Neuronal stem cell (in vitro differentiated cells): ENCODE measurements at regions not wholly inside any gene's neighbourhood (a gene's known extent, or its start where the extent isn't known, plus 50 kb on each side); places are given as distances from the start of the nearest gene placed in this dataset.
"Not testable (repeated sequence)": the region's sequence is repeated elsewhere in the genome, so short reads cannot be mapped to it uniquely, and the experiment has no call there.

Source experiments
- DNase-seq: peaks from one replicate; pipeline ENCODE4 v3.0.0-alpha.2; 2013; ENCODE audit warnings: low spot score
- H2AFZ ChIP-seq: one replicate; pipeline ENCODE4 v1.6.1; 2013; ENCODE audit warnings: mild to moderate bottlenecking, low read length, inconsistent platforms
- H2AK5ac ChIP-seq: 2 replicates; pipeline ENCODE4 v1.6.1; 2013; ENCODE audit warnings: low read depth, mild to moderate bottlenecking, inconsistent platforms, low read length, moderate library complexity, mixed read lengths
- H2BK120ac ChIP-seq: 2 replicates; pipeline ENCODE4 v1.6.1; 2013; ENCODE audit warnings: low read depth, mild to moderate bottlenecking, inconsistent platforms, low read length, moderate library complexity, mixed read lengths
- H2BK12ac ChIP-seq: one replicate; pipeline ENCODE4 v1.6.1; 2013; ENCODE audit warnings: low read length, inconsistent platforms
- H2BK15ac ChIP-seq: 2 replicates; pipeline ENCODE4 v1.6.1; 2013; ENCODE audit warnings: mild to moderate bottlenecking, low read length, inconsistent platforms, mixed read lengths
- H2BK5ac ChIP-seq: one replicate; pipeline ENCODE4 v1.6.1; 2013; ENCODE audit warnings: inconsistent platforms, mild to moderate bottlenecking, low read length, moderate library complexity
- H3K14ac ChIP-seq: one replicate; pipeline ENCODE4 v1.6.1; 2013; ENCODE audit warnings: low read length, inconsistent platforms
- H3K18ac ChIP-seq: 2 replicates; pipeline ENCODE4 v1.6.1; 2013; ENCODE audit warnings: low read length, inconsistent platforms
- H3K23ac ChIP-seq: 2 replicates; pipeline ENCODE4 v1.6.1; 2013; ENCODE audit warnings: low read depth, mild to moderate bottlenecking, mixed read lengths, low read length, inconsistent platforms; ENCODE audit not compliant: poor library complexity
- H3K27ac ChIP-seq: replicated peaks from 3 replicates; pipeline ENCODE4 v1.5.1; 2013; ENCODE audit warnings: low read length, inconsistent platforms
- H3K27me3 ChIP-seq, 3 experiments: 2 replicates each; pipeline ENCODE4 v1.6.1; 2013; ENCODE audit warnings: low read length in 3 of 3, mild to moderate bottlenecking in 2 of 3, inconsistent platforms in 1 of 3, low read depth in 1 of 3, mixed read lengths in 1 of 3, moderate library complexity in 1 of 3; ENCODE audit not compliant: control insufficient read depth in 3 of 3, insufficient read depth in 3 of 3
- H3K36me3 ChIP-seq, 2 donors: replicated peaks in 1 of 2; 2 replicates each; pipeline ENCODE4 v1.6.1; 2013; ENCODE audit warnings: low read length in 2 of 2; ENCODE audit not compliant: control insufficient read depth in 2 of 2, insufficient read depth in 2 of 2
- H3K4ac ChIP-seq: 2 replicates; pipeline ENCODE4 v1.6.1; 2013; ENCODE audit warnings: inconsistent platforms, mild to moderate bottlenecking, low read length, moderate library complexity
- H3K4me1 ChIP-seq, 2 donors: 1 replicate in 1 of 2; 2 replicates in 1 of 2; pipeline ENCODE4 v1.6.1; 2013; ENCODE audit warnings: low read length in 2 of 2, low read depth in 1 of 2; ENCODE audit not compliant: control insufficient read depth in 2 of 2, insufficient read depth in 1 of 2
- H3K4me2 ChIP-seq: one replicate; pipeline ENCODE4 v1.6.1; 2013; ENCODE audit warnings: mild to moderate bottlenecking, low read length, inconsistent platforms; ENCODE audit not compliant: insufficient read depth, poor library complexity, severe bottlenecking
- H3K4me3 ChIP-seq, 2 donors: 2 replicates each; pipeline ENCODE4 v1.5.1; 2013; ENCODE audit warnings: low read length in 2 of 2, mild to moderate bottlenecking in 2 of 2, inconsistent platforms in 1 of 2, moderate library complexity in 1 of 2
- H3K79me1 ChIP-seq: one replicate; pipeline ENCODE4 v1.6.1; 2013; ENCODE audit warnings: low read depth, mild to moderate bottlenecking, inconsistent platforms, low read length, moderate library complexity
- H3K9ac ChIP-seq: one replicate; pipeline ENCODE4 v1.6.1; 2013; ENCODE audit warnings: mild to moderate bottlenecking, low read depth, low read length, inconsistent platforms; ENCODE audit not compliant: poor library complexity
- H3K9me3 ChIP-seq, 2 donors: replicated peaks in 1 of 2; 2 replicates each; pipeline versions ENCODE3 to v1.6.1; 2013; ENCODE audit warnings: low read length in 2 of 2, mild to moderate bottlenecking in 2 of 2, inconsistent platforms in 1 of 2, low read depth in 1 of 2, mixed read lengths in 1 of 2, moderate library complexity in 1 of 2; ENCODE audit not compliant: control insufficient read depth in 2 of 2, insufficient read depth in 1 of 2
- H4K8ac ChIP-seq: one replicate; pipeline ENCODE4 v1.6.1; 2013; ENCODE audit warnings: low read depth, mild to moderate bottlenecking, inconsistent platforms, low read length, moderate library complexity
- H4K91ac ChIP-seq: one replicate; pipeline ENCODE4 v1.6.1; 2013; ENCODE audit warnings: low read length, low read depth, mild to moderate bottlenecking, inconsistent platforms; ENCODE audit not compliant: poor library complexity
- WGBS, 2 donors: extraction: QIAGEN DNeasy Blood & Tissue Kit; methylation state at CpG; one replicate each; pipeline ENCODE4 v1.1.7; 2013; ENCODE audit warnings: missing lambda C conversion rate in 2 of 2, mixed read lengths in 1 of 2; ENCODE audit not compliant: insufficient read length in 2 of 2, insufficient replicate concordance in 1 of 2; ENCODE audit errors: extremely low coverage in 2 of 2; 5-methylcytosine and 5-hydroxymethylcytosine counted together

GRCh38 chr11:29227811-29228210 lies 789.0 kb downstream of the KCNA4 start:
- Histone ChIP-seq H3K4me1 (peaks cover 0 to 7% of the 10 kb centered on the region in 2 donors), H3K79me1 (no peaks in the 10 kb centered on the region), H3K9ac (no peak overlapping the region), H4K8ac (no peak overlapping the region), H3K27ac (no peak overlapping the region), H2AK5ac (no peak overlapping the region), H3K23ac (no peak overlapping the region), H3K9me3 (no peaks in the 10 kb centered on the region), H3K4me3 (no peak overlapping the region), H2BK120ac (no peak overlapping the region), H2AFZ (no peak overlapping the region), H4K91ac (no peak overlapping the region), H2BK5ac (no peak overlapping the region), H2BK15ac (no peak overlapping the region), H3K18ac (no peak overlapping the region), H2BK12ac (no peak overlapping the region), H3K4ac (no peak overlapping the region), H3K27me3 (peaks cover 0 to 3% (median 0%) of the 10 kb centered on the region in 3 experiments), H3K36me3 (no peaks in the 10 kb centered on the region), H3K4me2 (no peak overlapping the region), H3K14ac (no peak overlapping the region)
- DNase-seq, result no peak
- no CpG with 5 or more reads among the region's 6 CpGs for WGBS, 2 donors

- no peak overlapping the region for H4K91ac ChIP-seq
- no peak for DNase-seq
- H2BK15ac ChIP-seq, result no peak overlapping the region
- no peak overlapping the region for H2BK5ac ChIP-seq
- H3K18ac ChIP-seq, result peak overlapping the region; percentile 11
- H3K27me3 ChIP-seq, result peaks cover 0 to 3% (median 0%) of the 10 kb centered on the region in 3 experiments
- H3K9me3 ChIP-seq, result no peaks in the 10 kb centered on the region
- no peaks in the 10 kb centered on the region for H3K36me3 ChIP-seq
- no CpG with 5 or more reads among the region's 9 CpGs for WGBS, 2 donors
- H3K14ac ChIP-seq, result no peak overlapping the region
- no peaks in the 10 kb centered on the region for H3K79me1 ChIP-seq
- no peak overlapping the region for H2AK5ac ChIP-seq
- H3K4ac ChIP-seq, result no peak overlapping the region
- H2BK12ac ChIP-seq, result no peak overlapping the region
- no peak overlapping the region for H2BK120ac ChIP-seq
- H4K8ac ChIP-seq, result peak overlapping the region; percentile 93
- H3K9ac ChIP-seq, result no peak overlapping the region
- H2AFZ ChIP-seq, result peak overlapping the region; percentile 3
- H3K23ac ChIP-seq, result no peak overlapping the region
- no peak overlapping the region for H3K27ac ChIP-seq
- peaks cover 0 to 7% of the 10 kb centered on the region in 2 donors for H3K4me1 ChIP-seq
- H3K4me3 ChIP-seq, result no peak overlapping the region
- H3K4me2 ChIP-seq, result no peak overlapping the region
These were observed 792.0 kb downstream of the KCNA4 start for GRCh38 chr11:29224739-29225384.

- not testable (repeated sequence) for H3K4me2 ChIP-seq, H3K14ac ChIP-seq, H3K9ac ChIP-seq, H4K8ac ChIP-seq, H2AK5ac ChIP-seq, H3K4me3 ChIP-seq, H2BK12ac ChIP-seq, H2BK120ac ChIP-seq, H3K27me3 ChIP-seq, H3K23ac ChIP-seq, H3K79me1 ChIP-seq, H2BK15ac ChIP-seq, H2AFZ ChIP-seq, H3K18ac ChIP-seq, H3K36me3 ChIP-seq, DNase-seq, H3K9me3 ChIP-seq, H3K4me1 ChIP-seq, H4K91ac ChIP-seq, H2BK5ac ChIP-seq, H3K27ac ChIP-seq, H3K4ac ChIP-seq
- WGBS, 2 donors, result no CpG with 5 or more reads among the region's 1 CpG
These were observed 797.3 kb downstream of the KCNA4 start for GRCh38 chr11:29219531-29219930.

GRCh38 chr11:29217901-29218300 lies 798.9 kb downstream of the KCNA4 start:
- H3K18ac ChIP-seq, result no peak overlapping the region
- no peak overlapping the region for H2AFZ ChIP-seq
- no peaks in the 10 kb centered on the region for H3K36me3 ChIP-seq
- no peaks in the 10 kb centered on the region for H3K9me3 ChIP-seq
- H3K4me1 ChIP-seq, result no peaks in the 10 kb centered on the region
- DNase-seq, result no peak
- H3K4me3 ChIP-seq, result no peak overlapping the region
- H3K9ac ChIP-seq, result no peak overlapping the region
- no peak overlapping the region for H2BK5ac ChIP-seq
- H2BK15ac ChIP-seq, result no peak overlapping the region
- no peak overlapping the region for H2BK120ac ChIP-seq
- H3K23ac ChIP-seq, result no peak overlapping the region
- H2AK5ac ChIP-seq, result no peak overlapping the region
- no peaks in the 10 kb centered on the region for H3K79me1 ChIP-seq
- no peak overlapping the region for H2BK12ac ChIP-seq
- no peaks in the 10 kb centered on the region for H3K27me3 ChIP-seq
- H3K4ac ChIP-seq, result no peak overlapping the region
- no peak overlapping the region for H4K91ac ChIP-seq
- no peak overlapping the region for H3K4me2 ChIP-seq
- no peak overlapping the region for H4K8ac ChIP-seq
- no peak overlapping the region for H3K14ac ChIP-seq
- no peak overlapping the region for H3K27ac ChIP-seq
